ENCODE measurements at regions not wholly inside any gene's neighbourhood (a gene's known extent, or its start where the extent isn't known, plus 50 kb on each side); places are given as distances from the start of the nearest gene placed in this dataset.

- TF ChIP-seq POLR2A (IDR thresholded peaks at IDR 0.05) (no peak), CTCF (IDR thresholded peaks at IDR 0.05) (no peak)
These were observed 168.8 kb downstream of the TXNL1 start for GRCh38 chr18:56469582-56469981.

Measured in gastroesophageal sphincter (tissue), 3 donors.